Spleen (tissue), 11 donors: ENCODE measurements at regions not wholly inside any gene's neighbourhood (a gene's known extent, or its start where the extent isn't known, plus 50 kb on each side); places are given as distances from the start of the nearest gene placed in this dataset.

Experiments used
- DNase-seq: peaks from one replicate; pipeline ENCODE4 v3.0.0-alpha.2; 2020
- H3K27ac ChIP-seq, 8 donors: fragments of 200-600 bp; sonication (generic) in 7 of 8; 1 replicate in 4 of 8; 2 replicates in 4 of 8; pipeline versions ENCODE4 v1.5.0 to v1.8.0; 2016 to 2021; ENCODE audit warnings: inconsistent platforms in 4 of 8, mild to moderate bottlenecking in 4 of 8, moderate library complexity in 1 of 8
- H3K27me3 ChIP-seq, 7 donors: fragments of 200-600 bp; sonication (generic) in 6 of 7; replicated peaks in 1 of 7; 1 replicate in 4 of 7; 2 replicates in 3 of 7; pipeline versions ENCODE4 v1.5.0 to v1.8.0; 2016 to 2021; ENCODE audit warnings: inconsistent platforms in 3 of 7, mild to moderate bottlenecking in 1 of 7
- H3K36me3 ChIP-seq, 6 donors: fragments of 200-600 bp; sonication (generic) in 5 of 6; 1 replicate in 4 of 6; 2 replicates in 2 of 6; pipeline versions ENCODE4 v1.5.0 to v1.8.0; 2016 to 2021; ENCODE audit warnings: inconsistent platforms in 2 of 6
- H3K4me1 ChIP-seq, 6 donors: fragments of 200-600 bp; sonication (generic) in 5 of 6; 1 replicate in 3 of 6; 2 replicates in 3 of 6; pipeline versions ENCODE4 v1.5.0 to v1.8.0; 2016 to 2021; ENCODE audit warnings: inconsistent platforms in 3 of 6
- H3K4me3 ChIP-seq, 8 donors: fragments of 200-600 bp; sonication (generic) in 7 of 8; 1 replicate in 4 of 8; 2 replicates in 4 of 8; pipeline versions ENCODE4 v1.5.0 to v1.8.0; 2016 to 2021; ENCODE audit warnings: inconsistent platforms in 4 of 8, mild to moderate bottlenecking in 4 of 8, moderate library complexity in 2 of 8
- H3K9me3 ChIP-seq, 8 donors: fragments of 200-600 bp; sonication (generic) in 7 of 8; 1 replicate in 4 of 8; 2 replicates in 4 of 8; pipeline versions ENCODE4 v1.5.0 to v1.8.0; 2016 to 2021; ENCODE audit warnings: inconsistent platforms in 4 of 8
- CTCF ChIP-seq, 11 experiments: fragments of 200-600 bp in 7 of 11; fragments of 450-650 bp in 4 of 11; sonication (generic) in 4 of 11; IDR thresholded peaks in 8 of 11; conservative IDR thresholded peaks in 3 of 11; 1 replicate in 7 of 11; 2 replicates in 4 of 11; pipeline versions ENCODE4 v1.4.0 to v1.8.0; 2016 to 2021; ENCODE audit warnings: antibody characterized with exemption in 11 of 11, inconsistent platforms in 4 of 11, mild to moderate bottlenecking in 1 of 11
- POLR2A ChIP-seq, 3 donors: fragments of 450-650 bp; IDR thresholded peaks; one replicate each; pipeline ENCODE4 v1.5.1; 2017; ENCODE audit warnings: antibody characterized with exemption in 3 of 3, mild to moderate bottlenecking in 1 of 3
- POLR2AphosphoS5 ChIP-seq, 3 donors: sonication (generic); formaldehyde crosslinking; IDR thresholded peaks; one replicate each; pipeline ENCODE4 v1.5.1; 2017; ENCODE audit warnings: antibody characterized with exemption in 3 of 3
- WGBS, 5 donors: extraction: QIAGEN DNeasy Blood & Tissue Kit in 3 of 5; methylation state at CpG; one replicate each; pipeline versions ENCODE4 v1.1.5 to v1.1.7; 2013 to 2018; 5-methylcytosine and 5-hydroxymethylcytosine counted together
- intact Hi-C: fragments of 100-400 bp; cut with DNase I; formaldehyde crosslinking; loops from one replicate; pipeline ENCODE4 v1.15.0; 2023; ENCODE audit warnings: low total_unique reads
- donor health status: healthy with polysubstance abuse.
- donor health status: DM: no; HTN: no; CAD: no; lungs with moderate emphysema.
- donor health status: DM: no; HTN: no; CAD: no.
- donor health status: Bipolar disorder and iron deficiency.
- donor health status: healthy.
- donor health status: DM: no; HTN: no; CAD: no.
- donor health status: DM: yes; HTN: yes; CAD: no.

- 64 to 82% (median 70%) methylated on average over 12 to 16 of the region's 19 CpGs for WGBS, 5 donors
- Histone ChIP-seq H3K36me3 (no peaks in the 10 kb centered on the region), H3K27me3 (peaks cover 0 to 29% (median 0%) of the 10 kb centered on the region in 7 donors), H3K4me1 (no peaks in the 10 kb centered on the region), H3K27ac (no peak overlapping the region), H3K4me3 (no peak overlapping the region), H3K9me3 (no peaks in the 10 kb centered on the region)
- intact Hi-C loops = no loop called here
- DNase-seq = no peak
- no peak for TF ChIP-seq POLR2A (IDR thresholded peaks at IDR 0.05)
- no peak for TF ChIP-seq POLR2AphosphoS5 (IDR thresholded peaks at IDR 0.05)
These were observed 365.1 kb upstream of the SFSWAP start for GRCh38 chr12:131345521-131346436.

GRCh38 chr12:131346555-131347344 lies 364.1 kb upstream of the SFSWAP start:
- Histone ChIP-seq H3K27ac (no peak overlapping the region), H3K27me3 (peaks cover 0 to 36% (median 0%) of the 10 kb centered on the region in 7 donors), H3K4me3 (no peak overlapping the region), H3K9me3 (peaks cover 0 to 4% (median 0%) of the 10 kb centered on the region in 8 donors), H3K4me1 (no peaks in the 10 kb centered on the region), H3K36me3 (no peaks in the 10 kb centered on the region)
- DNase-seq = no peak
- 60 to 74% (median 71%) methylated on average over 12 to 16 of the region's 17 CpGs for WGBS, 5 donors
- TF ChIP-seq POLR2A (IDR thresholded peaks at IDR 0.05) (no peak), CTCF (IDR thresholded peaks at IDR 0.05 in 8 of 11, conservative IDR thresholded peaks at IDR 0.05 in 3 of 11) (no peak), POLR2AphosphoS5 (IDR thresholded peaks at IDR 0.05) (no peak)
- intact Hi-C loops = no loop called here

GRCh38 chr12:131347345-131347714 lies 363.6 kb upstream of the SFSWAP start:
- Histone ChIP-seq H3K27ac (no peak overlapping the region), H3K4me3 (no peak overlapping the region), H3K4me1 (no peaks in the 10 kb centered on the region), H3K27me3 (peaks cover 0 to 38% (median 0%) of the 10 kb centered on the region in 7 donors), H3K36me3 (no peaks in the 10 kb centered on the region), H3K9me3 (peaks cover 0 to 6% (median 0%) of the 10 kb centered on the region in 8 donors)
- no peak for DNase-seq
- TF ChIP-seq CTCF (IDR thresholded peaks at IDR 0.05 in 8 of 11, conservative IDR thresholded peaks at IDR 0.05 in 3 of 11) (no peak), POLR2AphosphoS5 (IDR thresholded peaks at IDR 0.05) (no peak), POLR2A (IDR thresholded peaks at IDR 0.05) (no peak)
- 82 to 84% (median 83%) methylated on average over 11 of the region's 11 CpGs for WGBS, 5 donors
- intact Hi-C loops = no loop called here

GRCh38 chr12:131347732-131348131 lies 363.2 kb upstream of the SFSWAP start:
- WGBS, 5 donors = 94 to 99% (median 96%) methylated on average over 7 of the region's 7 CpGs
- Histone ChIP-seq H3K27ac (no peak overlapping the region), H3K4me1 (no peaks in the 10 kb centered on the region), H3K4me3 (no peak overlapping the region), H3K9me3 (peaks cover 0 to 6% (median 0%) of the 10 kb centered on the region in 8 donors), H3K27me3 (peaks cover 0 to 42% (median 0%) of the 10 kb centered on the region in 7 donors), H3K36me3 (no peaks in the 10 kb centered on the region)
- TF ChIP-seq POLR2A (IDR thresholded peaks at IDR 0.05) (no peak), POLR2AphosphoS5 (IDR thresholded peaks at IDR 0.05) (no peak), CTCF (IDR thresholded peaks at IDR 0.05 in 8 of 11, conservative IDR thresholded peaks at IDR 0.05 in 3 of 11) (no peak)
- DNase-seq = no peak
- intact Hi-C loops = no loop called here
